ENCODE measurements at regions not wholly inside any gene's neighbourhood (a gene's known extent, or its start where the extent isn't known, plus 50 kb on each side); places are given as distances from the start of the nearest gene placed in this dataset.

DNA sequence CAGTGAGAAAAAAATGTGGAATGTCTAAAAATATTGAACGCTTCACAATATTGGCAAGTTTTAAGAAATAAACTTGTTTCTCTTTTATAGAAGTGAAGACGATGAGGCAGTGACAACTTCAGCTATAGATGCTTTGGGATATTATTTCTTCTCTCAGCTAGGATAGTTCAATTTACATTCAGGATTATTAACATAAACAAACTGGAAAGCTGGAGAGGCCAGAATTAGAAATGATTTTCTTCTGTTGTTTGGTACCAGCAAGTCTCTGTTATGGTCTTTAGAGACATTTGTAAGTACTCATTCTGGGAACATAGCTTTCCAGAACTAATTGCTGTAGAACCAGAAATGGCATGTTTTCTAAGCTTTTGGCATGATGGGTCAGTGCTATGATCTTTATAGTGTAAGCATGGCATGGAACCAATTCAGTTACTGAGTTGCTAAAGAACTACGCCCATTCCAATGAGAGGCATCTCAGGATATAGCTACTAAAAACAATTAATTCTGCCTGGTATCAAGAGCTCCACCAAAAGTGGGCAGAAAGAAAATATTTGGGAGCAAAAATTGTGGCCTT lies 599.5 kb upstream of the B3GALT2 start:
- no peaks in the 10 kb centered on the region for H3K36me3 ChIP-seq (ENCODE audit: low read depth)
- intact Hi-C loops (cut with micrococcal nuclease; ENCODE audit: unreplicated experiment), result no loop called here
- TF ChIP-seq EZH2 (IDR thresholded peaks at IDR 0.05; ENCODE audit: low read depth), result no peak
- TF ChIP-seq, protein P1, sequence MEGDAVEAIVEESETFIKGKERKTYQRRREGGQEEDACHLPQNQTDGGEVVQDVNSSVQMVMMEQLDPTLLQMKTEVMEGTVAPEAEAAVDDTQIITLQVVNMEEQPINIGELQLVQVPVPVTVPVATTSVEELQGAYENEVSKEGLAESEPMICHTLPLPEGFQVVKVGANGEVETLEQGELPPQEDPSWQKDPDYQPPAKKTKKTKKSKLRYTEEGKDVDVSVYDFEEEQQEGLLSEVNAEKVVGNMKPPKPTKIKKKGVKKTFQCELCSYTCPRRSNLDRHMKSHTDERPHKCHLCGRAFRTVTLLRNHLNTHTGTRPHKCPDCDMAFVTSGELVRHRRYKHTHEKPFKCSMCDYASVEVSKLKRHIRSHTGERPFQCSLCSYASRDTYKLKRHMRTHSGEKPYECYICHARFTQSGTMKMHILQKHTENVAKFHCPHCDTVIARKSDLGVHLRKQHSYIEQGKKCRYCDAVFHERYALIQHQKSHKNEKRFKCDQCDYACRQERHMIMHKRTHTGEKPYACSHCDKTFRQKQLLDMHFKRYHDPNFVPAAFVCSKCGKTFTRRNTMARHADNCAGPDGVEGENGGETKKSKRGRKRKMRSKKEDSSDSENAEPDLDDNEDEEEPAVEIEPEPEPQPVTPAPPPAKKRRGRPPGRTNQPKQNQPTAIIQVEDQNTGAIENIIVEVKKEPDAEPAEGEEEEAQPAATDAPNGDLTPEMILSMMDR (conservative IDR thresholded peaks at IDR 0.05), result no peak
- no TSS peak for BruUV-seq (replicated peaks)
- H3F3A ChIP-seq (ENCODE audit: insufficient read depth, low read depth), result no peaks in the 10 kb centered on the region
- H4K20me1 ChIP-seq (ENCODE audit: insufficient read depth), result no peaks in the 10 kb centered on the region
- ChIA-PET POLR2A (ENCODE audit: unreplicated experiment) (no interaction called here), CTCF (no interaction called here)
- H3K4me2 ChIP-seq, result no peak overlapping the region
- no peak overlapping the region for H3K27ac ChIP-seq
- H3K9me2 ChIP-seq (ENCODE audit: insufficient read depth), result no peaks in the 10 kb centered on the region
- no peaks in the 10 kb centered on the region for H3K9me3 ChIP-seq (ENCODE audit: insufficient read depth, low read depth)
- H3K79me2 ChIP-seq (ENCODE audit: low read depth), result no peaks in the 10 kb centered on the region
- H3K4me3 ChIP-seq, result no peak overlapping the region
- H2AFZ ChIP-seq, result no peak overlapping the region
- no peaks in the 10 kb centered on the region for H3K27me3 ChIP-seq (ENCODE audit: insufficient read depth, low read depth)
- no peak for DNase-seq
- no peaks in the 10 kb centered on the region for H3K4me1 ChIP-seq (replicated peaks; ENCODE audit: insufficient read depth)

- TF ChIP-seq, protein P1 (conservative IDR thresholded peaks at IDR 0.05), result no peak
- no peak for TF ChIP-seq EZH2 (IDR thresholded peaks at IDR 0.05; ENCODE audit: low read depth)
- no peak overlapping the region for H3K27ac ChIP-seq
- no peak overlapping the region for H3K4me2 ChIP-seq
- intact Hi-C loops (cut with micrococcal nuclease; ENCODE audit: unreplicated experiment), result no loop called here
- no peaks in the 10 kb centered on the region for H3K4me1 ChIP-seq (replicated peaks; ENCODE audit: insufficient read depth)
- no peaks in the 10 kb centered on the region for H3K9me2 ChIP-seq (ENCODE audit: insufficient read depth)
- no peaks in the 10 kb centered on the region for H3K79me2 ChIP-seq (ENCODE audit: low read depth)
- H3K27me3 ChIP-seq (ENCODE audit: insufficient read depth, low read depth), result no peaks in the 10 kb centered on the region
- BruUV-seq (replicated peaks), result no TSS peak
- no peak for DNase-seq
- CTCF ChIA-PET, result no interaction called here
- H3F3A ChIP-seq (ENCODE audit: insufficient read depth, low read depth), result no peaks in the 10 kb centered on the region
- POLR2A ChIA-PET (ENCODE audit: unreplicated experiment), result no interaction called here
- H2AFZ ChIP-seq, result no peak overlapping the region
- H4K20me1 ChIP-seq (ENCODE audit: insufficient read depth), result no peaks in the 10 kb centered on the region
- H3K9me3 ChIP-seq (ENCODE audit: insufficient read depth, low read depth), result no peaks in the 10 kb centered on the region
- no peak overlapping the region for H3K4me3 ChIP-seq
- no peaks in the 10 kb centered on the region for H3K36me3 ChIP-seq (ENCODE audit: low read depth)
Observed at GRCh38 chr1:193774536-193775323, 588.3 kb upstream of the B3GALT2 start.

GRCh38 chr1:193771596-193771995 lies 585.2 kb upstream of the B3GALT2 start:
- no peaks in the 10 kb centered on the region for H3K79me2 ChIP-seq (ENCODE audit: low read depth)
- H3K4me1 ChIP-seq (replicated peaks; ENCODE audit: insufficient read depth), result no peaks in the 10 kb centered on the region
- H3F3A ChIP-seq (ENCODE audit: insufficient read depth, low read depth), result no peaks in the 10 kb centered on the region
- CTCF ChIA-PET, result no interaction called here
- no peak overlapping the region for H2AFZ ChIP-seq
- H3K4me3 ChIP-seq, result no peak overlapping the region
- H3K27me3 ChIP-seq (ENCODE audit: insufficient read depth, low read depth), result no peaks in the 10 kb centered on the region
- BruUV-seq (replicated peaks), result no TSS peak
- no peak overlapping the region for H3K4me2 ChIP-seq
- POLR2A ChIA-PET (ENCODE audit: unreplicated experiment), result no interaction called here
- H3K9me3 ChIP-seq (ENCODE audit: insufficient read depth, low read depth), result no peaks in the 10 kb centered on the region
- H3K36me3 ChIP-seq (ENCODE audit: low read depth), result no peaks in the 10 kb centered on the region
- no peak for DNase-seq
- no peaks in the 10 kb centered on the region for H4K20me1 ChIP-seq (ENCODE audit: insufficient read depth)
- TF ChIP-seq, protein P1 (conservative IDR thresholded peaks at IDR 0.05), result no peak
- TF ChIP-seq EZH2 (IDR thresholded peaks at IDR 0.05; ENCODE audit: low read depth), result no peak
- intact Hi-C loops (cut with micrococcal nuclease; ENCODE audit: unreplicated experiment), result no loop called here
- no peaks in the 10 kb centered on the region; the same call in 1 of the 2 replicates for H3K9me2 ChIP-seq (ENCODE audit: insufficient read depth)
- no peak overlapping the region for H3K27ac ChIP-seq

Data from PC-9 (cell line).